HEK293 (cell line): ENCODE measurements at regions not wholly inside any gene's neighbourhood (a gene's known extent, or its start where the extent isn't known, plus 50 kb on each side); places are given as distances from the start of the nearest gene placed in this dataset.

Experiments
- CTCF ChIA-PET: fragments of 350-600 bp; formaldehyde crosslinking; extraction: SDS; loops from one replicate; lab custom pipeline; 2021; ENCODE audit warnings: antibody characterized with exemption; lab: Yijun Ruan, JAX
- POLR2A ChIA-PET: fragments of 300-600 bp; formaldehyde crosslinking; extraction: SDS; loops from one replicate; lab custom pipeline; 2020; ENCODE audit warnings: antibody characterized with exemption, inconsistent platforms; lab: Yijun Ruan, JAX
- H3K27ac ChIP-seq: fragments of 200-500 bp; sonication (Bioruptor generic); 2 replicates; pipeline ENCODE4 v1.5.1; 2014; ENCODE audit warnings: low read depth, low read length, control low read depth, inconsistent platforms; ENCODE audit errors: extremely low read depth
- H3K36me3 ChIP-seq, 2 experiments: fragments of 200-500 bp in 1 of 2; sonication (Bioruptor generic) in 1 of 2; 1 replicate in 1 of 2; 2 replicates in 1 of 2; pipeline ENCODE4 v1.5.1; 2014 to 2017; ENCODE audit warnings: inconsistent platforms in 2 of 2, low read length in 2 of 2; ENCODE audit not compliant: control insufficient read depth in 2 of 2, insufficient read depth in 1 of 2
- H3K4me1 ChIP-seq: fragments of 200-500 bp; sonication (Bioruptor generic); 2 replicates; pipeline ENCODE4 v1.5.1; 2014; ENCODE audit warnings: mild to moderate bottlenecking, low read length, inconsistent platforms; ENCODE audit not compliant: control insufficient read depth, insufficient read depth
- H3K4me3 ChIP-seq: 2 replicates; pipeline ENCODE4 v1.5.1; 2011; ENCODE audit warnings: low read depth, mild to moderate bottlenecking, control low read depth, low read length, moderate library complexity
- H3K9me3 ChIP-seq: fragments of 200-500 bp; sonication (Bioruptor generic); 2 replicates; pipeline ENCODE4 v1.5.1; 2014; ENCODE audit warnings: low read depth, low read length, inconsistent platforms; ENCODE audit not compliant: control insufficient read depth, insufficient read depth
- BCL11A ChIP-seq: fragments of 450-650 bp; formaldehyde crosslinking; IDR thresholded peaks from 2 replicates; pipeline ENCODE4 v1.5.1; 2016; ENCODE audit warnings: low read depth, missing biosample characterization, missing genetic modification characterization
- HOXC10 ChIP-seq: sonication (generic); formaldehyde crosslinking; IDR thresholded peaks from 2 replicates; pipeline ENCODE4 v1.8.1; 2023; ENCODE audit warnings: mild to moderate bottlenecking, missing genetic modification reagents
- KLF1 ChIP-seq: fragments of 450-650 bp; formaldehyde crosslinking; IDR thresholded peaks from 2 replicates; pipeline ENCODE4 v1.5.1; 2016; ENCODE audit warnings: missing biosample characterization, missing genetic modification characterization
- RBAK ChIP-seq: fragments of 450-650 bp; formaldehyde crosslinking; IDR thresholded peaks from 2 replicates; pipeline ENCODE4 v1.5.1; 2016; ENCODE audit warnings: missing biosample characterization, missing genetic modification characterization
- ZBTB21 ChIP-seq: fragments of 450-650 bp; formaldehyde crosslinking; IDR thresholded peaks from 2 replicates; pipeline ENCODE4 v1.5.1; 2017; ENCODE audit warnings: missing biosample characterization, missing genetic modification characterization
- ZEB2 ChIP-seq: fragments of 450-650 bp; formaldehyde crosslinking; IDR thresholded peaks from 2 replicates; pipeline ENCODE4 v1.5.1; 2016; ENCODE audit warnings: missing biosample characterization, missing genetic modification characterization
- ZNF10 ChIP-seq: fragments of 450-650 bp; formaldehyde crosslinking; IDR thresholded peaks from 2 replicates; pipeline ENCODE4 v1.5.1; 2017; ENCODE audit warnings: missing biosample characterization, missing genetic modification characterization
- ZNF121 ChIP-seq: fragments of 450-650 bp; formaldehyde crosslinking; IDR thresholded peaks from 2 replicates; pipeline ENCODE4 v1.5.1; 2016; ENCODE audit warnings: missing biosample characterization, missing genetic modification characterization
- ZNF138 ChIP-seq: fragments of 450-650 bp; formaldehyde crosslinking; IDR thresholded peaks from 2 replicates; pipeline ENCODE4 v1.5.1; 2016; ENCODE audit warnings: missing biosample characterization, missing genetic modification characterization, borderline replicate concordance
- ZNF174 ChIP-seq: fragments of 450-650 bp; formaldehyde crosslinking; IDR thresholded peaks from 2 replicates; pipeline ENCODE4 v1.5.0; 2017; ENCODE audit warnings: missing biosample characterization, mild to moderate bottlenecking, missing genetic modification characterization
- ZNF18 ChIP-seq: fragments of 450-650 bp; formaldehyde crosslinking; IDR thresholded peaks from 2 replicates; pipeline ENCODE4 v1.5.1; 2016; ENCODE audit warnings: missing biosample characterization, missing genetic modification characterization
- ZNF221 ChIP-seq: fragments of 450-650 bp; formaldehyde crosslinking; IDR thresholded peaks from 2 replicates; pipeline ENCODE4 v1.5.1; 2017; ENCODE audit warnings: missing biosample characterization, missing genetic modification characterization, borderline replicate concordance
- ZNF23 ChIP-seq: fragments of 450-650 bp; formaldehyde crosslinking; IDR thresholded peaks from 2 replicates; pipeline ENCODE4 v1.5.1; 2016; ENCODE audit warnings: missing biosample characterization, missing genetic modification characterization, borderline replicate concordance
- ZNF24 ChIP-seq: fragments of 450-650 bp; formaldehyde crosslinking; IDR thresholded peaks from 2 replicates; pipeline ENCODE4 v1.5.1; 2016; ENCODE audit warnings: missing biosample characterization, missing genetic modification characterization
- ZNF366 ChIP-seq: fragments of 450-650 bp; formaldehyde crosslinking; conservative IDR thresholded peaks from 2 replicates; pipeline ENCODE4 v1.5.1; 2016; ENCODE audit warnings: missing biosample characterization, missing genetic modification characterization
- ZNF449 ChIP-seq: fragments of 450-650 bp; formaldehyde crosslinking; IDR thresholded peaks from 2 replicates; pipeline ENCODE4 v1.5.1; 2017; ENCODE audit warnings: missing biosample characterization, mild to moderate bottlenecking, missing genetic modification characterization, moderate library complexity
- ZNF670 ChIP-seq: fragments of 450-650 bp; formaldehyde crosslinking; IDR thresholded peaks from 2 replicates; pipeline ENCODE4 v1.5.1; 2016; ENCODE audit warnings: missing biosample characterization, missing genetic modification characterization, low read depth
- ZNF768 ChIP-seq: fragments of 450-650 bp; formaldehyde crosslinking; IDR thresholded peaks from 2 replicates; pipeline ENCODE4 v1.5.1; 2018; ENCODE audit warnings: missing biosample characterization, mild to moderate bottlenecking, missing genetic modification characterization
- ZNF785 ChIP-seq: fragments of 450-650 bp; formaldehyde crosslinking; IDR thresholded peaks from 2 replicates; pipeline ENCODE4 v1.5.1; 2016; ENCODE audit warnings: missing biosample characterization, missing genetic modification characterization
- TF ChIP-seq, protein P1 (sequence below): fragments of 450-650 bp; formaldehyde crosslinking; IDR thresholded peaks from 2 replicates; pipeline ENCODE4 v1.5.1; 2016; ENCODE audit warnings: missing biosample characterization, missing genetic modification characterization, borderline replicate concordance
- TF ChIP-seq, protein P2 (sequence below): fragments of 450-650 bp; formaldehyde crosslinking; IDR thresholded peaks from 2 replicates; pipeline ENCODE4 v1.5.1; 2016; ENCODE audit warnings: missing biosample characterization, missing genetic modification characterization
- TF ChIP-seq, protein P3 (sequence below): fragments of 450-650 bp; formaldehyde crosslinking; IDR thresholded peaks from 2 replicates; pipeline ENCODE4 v1.5.1; 2017; ENCODE audit warnings: missing biosample characterization, missing genetic modification characterization
- TF ChIP-seq, protein P4 (sequence below): fragments of 450-650 bp; IDR thresholded peaks from 2 replicates; pipeline ENCODE4 v1.5.1; 2018; ENCODE audit warnings: missing biosample characterization, missing genetic modification characterization

GRCh38 chr18:40613721-40614120 is 1341.3 kb upstream of the PIK3C3 start (continued):
- TF ChIP-seq, protein P1, sequence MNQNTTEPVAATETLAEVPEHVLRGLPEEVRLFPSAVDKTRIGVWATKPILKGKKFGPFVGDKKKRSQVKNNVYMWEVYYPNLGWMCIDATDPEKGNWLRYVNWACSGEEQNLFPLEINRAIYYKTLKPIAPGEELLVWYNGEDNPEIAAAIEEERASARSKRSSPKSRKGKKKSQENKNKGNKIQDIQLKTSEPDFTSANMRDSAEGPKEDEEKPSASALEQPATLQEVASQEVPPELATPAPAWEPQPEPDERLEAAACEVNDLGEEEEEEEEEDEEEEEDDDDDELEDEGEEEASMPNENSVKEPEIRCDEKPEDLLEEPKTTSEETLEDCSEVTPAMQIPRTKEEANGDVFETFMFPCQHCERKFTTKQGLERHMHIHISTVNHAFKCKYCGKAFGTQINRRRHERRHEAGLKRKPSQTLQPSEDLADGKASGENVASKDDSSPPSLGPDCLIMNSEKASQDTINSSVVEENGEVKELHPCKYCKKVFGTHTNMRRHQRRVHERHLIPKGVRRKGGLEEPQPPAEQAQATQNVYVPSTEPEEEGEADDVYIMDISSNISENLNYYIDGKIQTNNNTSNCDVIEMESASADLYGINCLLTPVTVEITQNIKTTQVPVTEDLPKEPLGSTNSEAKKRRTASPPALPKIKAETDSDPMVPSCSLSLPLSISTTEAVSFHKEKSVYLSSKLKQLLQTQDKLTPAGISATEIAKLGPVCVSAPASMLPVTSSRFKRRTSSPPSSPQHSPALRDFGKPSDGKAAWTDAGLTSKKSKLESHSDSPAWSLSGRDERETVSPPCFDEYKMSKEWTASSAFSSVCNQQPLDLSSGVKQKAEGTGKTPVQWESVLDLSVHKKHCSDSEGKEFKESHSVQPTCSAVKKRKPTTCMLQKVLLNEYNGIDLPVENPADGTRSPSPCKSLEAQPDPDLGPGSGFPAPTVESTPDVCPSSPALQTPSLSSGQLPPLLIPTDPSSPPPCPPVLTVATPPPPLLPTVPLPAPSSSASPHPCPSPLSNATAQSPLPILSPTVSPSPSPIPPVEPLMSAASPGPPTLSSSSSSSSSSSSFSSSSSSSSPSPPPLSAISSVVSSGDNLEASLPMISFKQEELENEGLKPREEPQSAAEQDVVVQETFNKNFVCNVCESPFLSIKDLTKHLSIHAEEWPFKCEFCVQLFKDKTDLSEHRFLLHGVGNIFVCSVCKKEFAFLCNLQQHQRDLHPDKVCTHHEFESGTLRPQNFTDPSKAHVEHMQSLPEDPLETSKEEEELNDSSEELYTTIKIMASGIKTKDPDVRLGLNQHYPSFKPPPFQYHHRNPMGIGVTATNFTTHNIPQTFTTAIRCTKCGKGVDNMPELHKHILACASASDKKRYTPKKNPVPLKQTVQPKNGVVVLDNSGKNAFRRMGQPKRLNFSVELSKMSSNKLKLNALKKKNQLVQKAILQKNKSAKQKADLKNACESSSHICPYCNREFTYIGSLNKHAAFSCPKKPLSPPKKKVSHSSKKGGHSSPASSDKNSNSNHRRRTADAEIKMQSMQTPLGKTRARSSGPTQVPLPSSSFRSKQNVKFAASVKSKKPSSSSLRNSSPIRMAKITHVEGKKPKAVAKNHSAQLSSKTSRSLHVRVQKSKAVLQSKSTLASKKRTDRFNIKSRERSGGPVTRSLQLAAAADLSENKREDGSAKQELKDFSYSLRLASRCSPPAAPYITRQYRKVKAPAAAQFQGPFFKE (tag by site-specific recombination): no peak
- TF ChIP-seq ZNF768 (tag by site-specific recombination) (no peak), ZNF174 (tag by site-specific recombination) (no peak), ZNF138 (no peak), ZNF23 (tag by site-specific recombination) (no peak)
- TF ChIP-seq, protein P2, sequence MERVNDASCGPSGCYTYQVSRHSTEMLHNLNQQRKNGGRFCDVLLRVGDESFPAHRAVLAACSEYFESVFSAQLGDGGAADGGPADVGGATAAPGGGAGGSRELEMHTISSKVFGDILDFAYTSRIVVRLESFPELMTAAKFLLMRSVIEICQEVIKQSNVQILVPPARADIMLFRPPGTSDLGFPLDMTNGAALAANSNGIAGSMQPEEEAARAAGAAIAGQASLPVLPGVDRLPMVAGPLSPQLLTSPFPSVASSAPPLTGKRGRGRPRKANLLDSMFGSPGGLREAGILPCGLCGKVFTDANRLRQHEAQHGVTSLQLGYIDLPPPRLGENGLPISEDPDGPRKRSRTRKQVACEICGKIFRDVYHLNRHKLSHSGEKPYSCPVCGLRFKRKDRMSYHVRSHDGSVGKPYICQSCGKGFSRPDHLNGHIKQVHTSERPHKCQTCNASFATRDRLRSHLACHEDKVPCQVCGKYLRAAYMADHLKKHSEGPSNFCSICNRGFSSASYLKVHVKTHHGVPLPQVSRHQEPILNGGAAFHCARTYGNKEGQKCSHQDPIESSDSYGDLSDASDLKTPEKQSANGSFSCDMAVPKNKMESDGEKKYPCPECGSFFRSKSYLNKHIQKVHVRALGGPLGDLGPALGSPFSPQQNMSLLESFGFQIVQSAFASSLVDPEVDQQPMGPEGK (tag by site-specific recombination): no peak

DNA sequence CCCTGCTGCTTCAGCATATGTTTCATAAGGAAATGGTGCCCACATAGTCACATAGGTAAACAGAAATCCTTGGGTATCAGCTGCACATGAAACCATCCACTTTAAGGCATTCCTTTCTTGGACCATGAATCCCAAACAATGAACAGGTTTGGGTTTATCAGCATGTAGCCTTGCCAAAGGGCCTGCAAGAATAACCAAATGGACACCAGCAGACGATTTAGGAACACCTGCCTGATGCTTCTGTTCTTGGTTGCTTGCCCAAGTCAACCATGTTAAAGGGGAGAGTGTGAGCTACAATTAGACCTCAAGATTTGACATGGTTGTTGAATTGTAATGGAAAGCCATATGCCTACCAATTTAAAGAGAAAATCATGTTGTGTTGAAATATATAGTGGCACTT is 1342.7 kb upstream of the PIK3C3 start:
- H3K27ac ChIP-seq: no peak overlapping the region
- ChIA-PET POLR2A (no interaction called here), CTCF (interaction anchor here (0.7 kb wide), 1 partner anchor 16 kb away, joined by 3 read pairs; no protein-coding TSS in a partner anchor)
- no peaks in the 10 kb centered on the region for H3K4me1 ChIP-seq
- H3K36me3 ChIP-seq: no peaks in the 10 kb centered on the region
- TF ChIP-seq BCL11A (tag by site-specific recombination) (no peak), RBAK (tag by site-specific recombination) (no peak), ZBTB21 (no peak), ZNF24 (tag by site-specific recombination) (no peak), ZNF221 (tag by site-specific recombination) (no peak), ZNF121 (tag by site-specific recombination) (no peak), ZEB2 (tag by site-specific recombination) (no peak), ZNF366 (no peak), ZNF449 (no peak), ZNF785 (tag by site-specific recombination) (no peak), ZNF670 (no peak), ZNF10 (tag by site-specific recombination) (no peak), ZNF18 (tag by site-specific recombination) (no peak), HOXC10 (CRISPR knock-in tag) (no peak), KLF1 (no peak)
- TF ChIP-seq, protein P3, sequence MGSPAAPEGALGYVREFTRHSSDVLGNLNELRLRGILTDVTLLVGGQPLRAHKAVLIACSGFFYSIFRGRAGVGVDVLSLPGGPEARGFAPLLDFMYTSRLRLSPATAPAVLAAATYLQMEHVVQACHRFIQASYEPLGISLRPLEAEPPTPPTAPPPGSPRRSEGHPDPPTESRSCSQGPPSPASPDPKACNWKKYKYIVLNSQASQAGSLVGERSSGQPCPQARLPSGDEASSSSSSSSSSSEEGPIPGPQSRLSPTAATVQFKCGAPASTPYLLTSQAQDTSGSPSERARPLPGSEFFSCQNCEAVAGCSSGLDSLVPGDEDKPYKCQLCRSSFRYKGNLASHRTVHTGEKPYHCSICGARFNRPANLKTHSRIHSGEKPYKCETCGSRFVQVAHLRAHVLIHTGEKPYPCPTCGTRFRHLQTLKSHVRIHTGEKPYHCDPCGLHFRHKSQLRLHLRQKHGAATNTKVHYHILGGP (tag by site-specific recombination): no peak
- TF ChIP-seq, protein P4, sequence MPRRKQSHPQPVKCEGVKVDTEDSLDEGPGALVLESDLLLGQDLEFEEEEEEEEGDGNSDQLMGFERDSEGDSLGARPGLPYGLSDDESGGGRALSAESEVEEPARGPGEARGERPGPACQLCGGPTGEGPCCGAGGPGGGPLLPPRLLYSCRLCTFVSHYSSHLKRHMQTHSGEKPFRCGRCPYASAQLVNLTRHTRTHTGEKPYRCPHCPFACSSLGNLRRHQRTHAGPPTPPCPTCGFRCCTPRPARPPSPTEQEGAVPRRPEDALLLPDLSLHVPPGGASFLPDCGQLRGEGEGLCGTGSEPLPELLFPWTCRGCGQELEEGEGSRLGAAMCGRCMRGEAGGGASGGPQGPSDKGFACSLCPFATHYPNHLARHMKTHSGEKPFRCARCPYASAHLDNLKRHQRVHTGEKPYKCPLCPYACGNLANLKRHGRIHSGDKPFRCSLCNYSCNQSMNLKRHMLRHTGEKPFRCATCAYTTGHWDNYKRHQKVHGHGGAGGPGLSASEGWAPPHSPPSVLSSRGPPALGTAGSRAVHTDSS: no peak
- no peaks in the 10 kb centered on the region for H3K9me3 ChIP-seq
- no peak overlapping the region for H3K4me3 ChIP-seq
